HuH-7.5 (cell line): ENCODE measurements at regions not wholly inside any gene's neighbourhood (a gene's known extent, or its start where the extent isn't known, plus 50 kb on each side); places are given as distances from the start of the nearest gene placed in this dataset.

Source experiments
- DNase-seq: peaks from one replicate; pipeline ENCODE4 v3.0.0; 2011; ENCODE audit warnings: low spot score

- no peak for DNase-seq
Observed at GRCh38 chr18:78655921-78656320, 323.7 kb upstream of the SALL3 start.

GRCh38 chr18:78656346-78656925, 323.2 kb upstream of the SALL3 start:
- no peak for DNase-seq

GRCh38 chr18:78658531-78658930, 321.1 kb upstream of the SALL3 start:
- DNase-seq, result no peak

GRCh38 chr18:78659057-78659456, 320.6 kb upstream of the SALL3 start:
- DNase-seq, result no peak

GRCh38 chr18:78659748-78660147, 319.9 kb upstream of the SALL3 start:
- DNase-seq, result no peak

GRCh38 chr18:78660311-78660710, 319.3 kb upstream of the SALL3 start:
- no peak for DNase-seq

- DNase-seq, result no peak
Observed at GRCh38 chr18:78661316-78661715, 318.3 kb upstream of the SALL3 start.

- no peak for DNase-seq
Observed at GRCh38 chr18:78662879-78663278, 316.7 kb upstream of the SALL3 start.

- no peak for DNase-seq
Observed at GRCh38 chr18:78664048-78664447, 315.6 kb upstream of the SALL3 start.

GRCh38 chr18:78664848-78665247, 314.8 kb upstream of the SALL3 start:
- no peak for DNase-seq

- no peak for DNase-seq
Observed at GRCh38 chr18:78665644-78666043, 314.0 kb upstream of the SALL3 start.

- no peak for DNase-seq
Observed at GRCh38 chr18:78666666-78667335, 312.8 kb upstream of the SALL3 start.

- no peak for DNase-seq
Observed at GRCh38 chr18:78670778-78671391, 308.7 kb upstream of the SALL3 start.

- no peak for DNase-seq
Observed at GRCh38 chr18:78671551-78671950, 308.1 kb upstream of the SALL3 start.

- no peak for DNase-seq
Observed at GRCh38 chr18:78672862-78673446, 306.7 kb upstream of the SALL3 start.

GRCh38 chr18:78673516-78674321, 305.9 kb upstream of the SALL3 start:
- DNase-seq, result no peak

- DNase-seq, result no peak
Observed at GRCh38 chr18:78675231-78675630, 304.4 kb upstream of the SALL3 start.

- no peak for DNase-seq
Observed at GRCh38 chr18:78676622-78677482, 302.8 kb upstream of the SALL3 start.

- DNase-seq, result no peak
Observed at GRCh38 chr18:78677483-78678317, 301.9 kb upstream of the SALL3 start.

- no peak for DNase-seq
Observed at GRCh38 chr18:78678318-78678695, 301.3 kb upstream of the SALL3 start.

GRCh38 chr18:78679031-78679430, 300.6 kb upstream of the SALL3 start:
- no peak for DNase-seq
